ENCODE measurements at regions not wholly inside any gene's neighbourhood (a gene's known extent, or its start where the extent isn't known, plus 50 kb on each side); places are given as distances from the start of the nearest gene placed in this dataset.

DNA sequence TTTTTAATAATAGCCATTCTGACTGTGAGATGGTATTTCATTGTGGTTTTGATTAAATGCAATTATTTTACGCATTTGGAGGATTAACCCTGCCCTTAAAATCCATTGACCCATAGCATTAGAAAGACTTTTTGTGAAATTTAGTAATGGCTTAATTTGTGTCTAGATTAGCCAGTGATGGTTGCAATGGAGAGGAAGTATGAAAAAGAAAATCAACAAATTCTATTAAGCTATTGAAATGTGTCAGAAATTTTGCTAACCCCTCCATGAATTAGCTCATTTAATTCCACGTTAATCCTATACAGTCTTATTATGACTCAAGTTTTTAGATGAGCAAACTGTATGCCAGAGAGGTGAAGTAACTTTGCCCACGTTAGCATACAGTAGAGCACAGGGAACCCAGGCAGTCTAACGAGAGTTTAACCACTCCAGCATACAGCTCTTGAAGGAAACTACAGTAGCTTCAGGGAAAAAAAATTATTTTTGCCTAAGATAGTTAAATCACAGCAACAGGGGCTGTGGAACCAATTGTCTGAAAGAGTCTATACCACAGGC is 158.2 kb upstream of the PPP2R2B start:
- TF ChIP-seq EZH2 (IDR thresholded peaks at IDR 0.05) (no peak), POLR2AphosphoS5 (IDR thresholded peaks at IDR 0.05; ENCODE audit: borderline replicate concordance, low read depth, low read length) (no peak)
